Mesothelial cell of epicardium (in vitro differentiated cells): ENCODE measurements at regions not wholly inside any gene's neighbourhood (a gene's known extent, or its start where the extent isn't known, plus 50 kb on each side); places are given as distances from the start of the nearest gene placed in this dataset.

Experiments used
- DNase-seq, 2 experiments: peaks; one replicate each; pipeline ENCODE4 v3.0.0; 2021; ENCODE audit warnings: low spot score in 2 of 2; ENCODE audit not compliant: unreplicated experiment in 2 of 2
- H3K27ac Mint-ChIP-seq: 2 replicates; pipeline ENCODE4 v1.8.0; 2021; ENCODE audit warnings: mixed read lengths
- H3K27me3 Mint-ChIP-seq: 2 replicates; pipeline ENCODE4 v1.8.0; 2021; ENCODE audit warnings: low read depth, mixed read lengths
- H3K36me3 Mint-ChIP-seq: 2 replicates; pipeline ENCODE4 v1.8.0; 2021; ENCODE audit warnings: mixed read lengths
- H3K4me1 Mint-ChIP-seq: 2 replicates; pipeline ENCODE4 v1.8.0; 2021; ENCODE audit warnings: mixed read lengths
- H3K4me3 Mint-ChIP-seq: 2 replicates; pipeline ENCODE4 v1.8.0; 2021; ENCODE audit warnings: mild to moderate bottlenecking, moderate library complexity, mixed read lengths
- H3K9me3 Mint-ChIP-seq: 2 replicates; pipeline ENCODE4 v1.8.0; 2021; ENCODE audit warnings: mixed read lengths
- CTCF ChIP-seq: fragments of 200-600 bp; sonication (generic); IDR thresholded peaks from one replicate; pipeline ENCODE4 v1.5.0; 2021; ENCODE audit warnings: antibody characterized with exemption; ENCODE audit not compliant: unreplicated experiment

- Mint-ChIP-seq H3K27ac (no peak overlapping the region), H3K27me3 (peaks cover 2% of the 10 kb centered on the region), H3K9me3 (peaks cover 3% of the 10 kb centered on the region), H3K4me1 (no peaks in the 10 kb centered on the region), H3K4me3 (no peak overlapping the region), H3K36me3 (no peaks in the 10 kb centered on the region)
- no peak for TF ChIP-seq CTCF
- no peak for DNase-seq
Measured at GRCh38 chr1:88526456-88526855, 157.6 kb upstream of the PKN2 start.

- peaks cover 3% of the 10 kb centered on the region for H3K9me3 Mint-ChIP-seq
- no peak for TF ChIP-seq CTCF
- no peaks in the 10 kb centered on the region for H3K36me3 Mint-ChIP-seq
- no peaks in the 10 kb centered on the region for H3K4me1 Mint-ChIP-seq
- no peaks in the 10 kb centered on the region for H3K27me3 Mint-ChIP-seq
- no peak overlapping the region for H3K4me3 Mint-ChIP-seq
- no peak overlapping the region for H3K27ac Mint-ChIP-seq
- DNase-seq, result no peak
Measured at GRCh38 chr1:88528792-88529191, 155.3 kb upstream of the PKN2 start.

- Mint-ChIP-seq H3K9me3 (no peaks in the 10 kb centered on the region), H3K36me3 (no peaks in the 10 kb centered on the region), H3K27me3 (no peaks in the 10 kb centered on the region), H3K4me1 (no peaks in the 10 kb centered on the region), H3K27ac (no peak overlapping the region), H3K4me3 (no peak overlapping the region)
- TF ChIP-seq CTCF, result no peak
- DNase-seq, result no peak
Measured at GRCh38 chr1:88529581-88529980, 154.5 kb upstream of the PKN2 start.

GRCh38 chr1:88530246-88530645 lies 153.8 kb upstream of the PKN2 start:
- Mint-ChIP-seq H3K27me3 (no peaks in the 10 kb centered on the region), H3K27ac (no peak overlapping the region), H3K36me3 (no peaks in the 10 kb centered on the region), H3K4me1 (no peaks in the 10 kb centered on the region), H3K4me3 (no peak overlapping the region), H3K9me3 (no peaks in the 10 kb centered on the region)
- TF ChIP-seq CTCF, result no peak
- DNase-seq, result no peak

- DNase-seq, result no peak
- Mint-ChIP-seq H3K4me1 (no peaks in the 10 kb centered on the region), H3K4me3 (no peak overlapping the region), H3K36me3 (no peaks in the 10 kb centered on the region), H3K27me3 (no peaks in the 10 kb centered on the region), H3K27ac (no peak overlapping the region), H3K9me3 (no peaks in the 10 kb centered on the region)
- TF ChIP-seq CTCF, result no peak
Measured at GRCh38 chr1:88537787-88538186, 146.3 kb upstream of the PKN2 start.

- no peaks in the 10 kb centered on the region for H3K27me3 Mint-ChIP-seq
- no peaks in the 10 kb centered on the region for H3K4me1 Mint-ChIP-seq
- DNase-seq, result no peak
- TF ChIP-seq CTCF, result no peak
- no peak overlapping the region for H3K4me3 Mint-ChIP-seq
- no peaks in the 10 kb centered on the region for H3K36me3 Mint-ChIP-seq
- H3K9me3 Mint-ChIP-seq, result no peaks in the 10 kb centered on the region
- H3K27ac Mint-ChIP-seq, result no peak overlapping the region
Measured at GRCh38 chr1:88538222-88538899, 145.7 kb upstream of the PKN2 start.
